Urinary bladder (tissue), 3 donors: ENCODE measurements at regions not wholly inside any gene's neighbourhood (a gene's known extent, or its start where the extent isn't known, plus 50 kb on each side); places are given as distances from the start of the nearest gene placed in this dataset.

Experiments used
- DNase-seq: peaks from one replicate; pipeline ENCODE4 v3.0.0-alpha.2; 2015; ENCODE audit errors: extremely low spot score
- H3K27ac ChIP-seq: one replicate; pipeline ENCODE4 v1.5.1; 2013; ENCODE audit warnings: low read depth, mild to moderate bottlenecking, moderate library complexity
- H3K36me3 ChIP-seq: one replicate; pipeline ENCODE4 v1.6.1; 2013; ENCODE audit warnings: mild to moderate bottlenecking, moderate library complexity; ENCODE audit not compliant: insufficient read depth
- H3K4me1 ChIP-seq: one replicate; pipeline ENCODE4 v1.6.1; 2013; ENCODE audit warnings: mild to moderate bottlenecking, moderate library complexity; ENCODE audit not compliant: insufficient read depth
- H3K4me3 ChIP-seq: one replicate; pipeline ENCODE4 v1.5.1; 2013; ENCODE audit warnings: low read depth, low read length
- WGBS: extraction: QIAGEN DNeasy Blood & Tissue Kit; methylation state at CpG from one replicate; pipeline ENCODE4 v1.1.7; 2013; 5-methylcytosine and 5-hydroxymethylcytosine counted together
- donor health status: healthy with polysubstance abuse.
- donor health status: healthy.

GRCh38 chr10:81040940-81041339, 503.2 kb downstream of the SH2D4B start:
- no peak overlapping the region for H3K27ac ChIP-seq
- no peak overlapping the region for H3K4me3 ChIP-seq
- H3K36me3 ChIP-seq = no peaks in the 10 kb centered on the region
- H3K4me1 ChIP-seq = no peaks in the 10 kb centered on the region
- WGBS = 28% methylated on average over 2 of the region's 2 CpGs
- peak; percentile 11 for DNase-seq

- H3K4me1 ChIP-seq = no peaks in the 10 kb centered on the region
- H3K36me3 ChIP-seq = no peaks in the 10 kb centered on the region
- DNase-seq = no peak
- H3K4me3 ChIP-seq = no peak overlapping the region
- H3K27ac ChIP-seq = no peak overlapping the region
- 76% methylated on average over 2 of the region's 2 CpGs for WGBS
These were observed 504.9 kb downstream of the SH2D4B start for GRCh38 chr10:81042647-81043046.

DNA sequence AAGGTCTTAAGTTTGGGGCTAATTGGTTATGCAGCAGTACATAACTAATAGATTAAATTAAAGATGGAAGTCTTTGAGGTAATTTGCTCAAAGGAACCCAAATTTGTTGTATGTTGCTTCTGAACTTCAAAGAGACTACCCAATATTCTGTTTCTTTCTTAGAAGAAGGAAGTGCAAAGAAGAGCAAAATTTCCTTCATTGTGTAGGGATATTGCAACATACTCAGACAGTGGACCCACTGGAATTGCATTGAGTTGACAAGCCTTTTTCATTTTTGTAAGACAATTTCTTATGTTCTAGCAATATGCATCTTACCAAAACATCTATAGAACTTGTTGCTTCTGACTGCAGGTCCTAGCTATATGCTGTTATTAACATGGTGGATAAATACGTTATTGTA, 527.8 kb downstream of the SH2D4B start:
- no peak for DNase-seq
- H3K4me3 ChIP-seq = no peak overlapping the region
- WGBS = 90% methylated on average over 1 of the region's 1 CpG
- H3K36me3 ChIP-seq = no peaks in the 10 kb centered on the region
- H3K27ac ChIP-seq = no peak overlapping the region
- H3K4me1 ChIP-seq = no peaks in the 10 kb centered on the region

- DNase-seq = no peak
- H3K4me3 ChIP-seq = no peak overlapping the region
- H3K4me1 ChIP-seq = no peaks in the 10 kb centered on the region
- no peaks in the 10 kb centered on the region for H3K36me3 ChIP-seq
- 26% methylated on average over 3 of the region's 3 CpGs for WGBS
- no peak overlapping the region for H3K27ac ChIP-seq
These were observed 530.8 kb downstream of the SH2D4B start for GRCh38 chr10:81068460-81068859.

GRCh38 chr10:81071087-81071796, 533.5 kb downstream of the SH2D4B start:
- Histone ChIP-seq H3K36me3 (no peaks in the 10 kb centered on the region), H3K4me1 (no peaks in the 10 kb centered on the region), H3K27ac (no peak overlapping the region), H3K4me3 (no peak overlapping the region)
- WGBS = 67% methylated on average over 3 of the region's 3 CpGs
- DNase-seq = no peak

GRCh38 chr10:81073155-81073554, 535.5 kb downstream of the SH2D4B start:
- no peak overlapping the region for H3K4me3 ChIP-seq
- no peak for DNase-seq
- H3K36me3 ChIP-seq = no peaks in the 10 kb centered on the region
- no peaks in the 10 kb centered on the region for H3K4me1 ChIP-seq
- WGBS = 89% methylated on average over 2 of the region's 2 CpGs
- H3K27ac ChIP-seq = no peak overlapping the region

- H3K4me3 ChIP-seq = no peak overlapping the region
- WGBS = 83% methylated on average over 3 of the region's 3 CpGs
These were observed 544.4 kb downstream of the SH2D4B start for GRCh38 chr10:81081887-81082620.

GRCh38 chr10:81082621-81083376, 545.1 kb downstream of the SH2D4B start:
- Histone ChIP-seq H3K4me3 (no peak overlapping the region), H3K27ac (no peak overlapping the region), H3K4me1 (no peaks in the 10 kb centered on the region), H3K36me3 (no peaks in the 10 kb centered on the region)
- DNase-seq = no peak
- WGBS = 79% methylated on average over 5 of the region's 5 CpGs

More at GRCh38 chr10:81081887-81082620, 544.4 kb downstream of the SH2D4B start:
- Histone ChIP-seq H3K27ac (no peak overlapping the region), H3K4me1 (no peaks in the 10 kb centered on the region), H3K36me3 (no peaks in the 10 kb centered on the region)
- DNase-seq = no peak

- Histone ChIP-seq H3K36me3 (no peaks in the 10 kb centered on the region), H3K4me3 (no peak overlapping the region), H3K27ac (no peak overlapping the region), H3K4me1 (no peaks in the 10 kb centered on the region)
- no peak for DNase-seq
- WGBS = 69% methylated on average over 6 of the region's 6 CpGs
These were observed 555.4 kb downstream of the SH2D4B start for GRCh38 chr10:81093056-81093455.

- H3K4me3 ChIP-seq = no peak overlapping the region
- WGBS = 89% methylated on average over 2 of the region's 2 CpGs
- H3K4me1 ChIP-seq = no peaks in the 10 kb centered on the region
- no peaks in the 10 kb centered on the region for H3K36me3 ChIP-seq
- DNase-seq = no peak
- no peak overlapping the region for H3K27ac ChIP-seq
These were observed 557.5 kb downstream of the SH2D4B start for GRCh38 chr10:81095238-81095637.

GRCh38 chr10:81096558-81096957, 558.9 kb downstream of the SH2D4B start:
- 68% methylated on average over 1 of the region's 1 CpG for WGBS
- no peak for DNase-seq
- no peaks in the 10 kb centered on the region for H3K36me3 ChIP-seq

DNA sequence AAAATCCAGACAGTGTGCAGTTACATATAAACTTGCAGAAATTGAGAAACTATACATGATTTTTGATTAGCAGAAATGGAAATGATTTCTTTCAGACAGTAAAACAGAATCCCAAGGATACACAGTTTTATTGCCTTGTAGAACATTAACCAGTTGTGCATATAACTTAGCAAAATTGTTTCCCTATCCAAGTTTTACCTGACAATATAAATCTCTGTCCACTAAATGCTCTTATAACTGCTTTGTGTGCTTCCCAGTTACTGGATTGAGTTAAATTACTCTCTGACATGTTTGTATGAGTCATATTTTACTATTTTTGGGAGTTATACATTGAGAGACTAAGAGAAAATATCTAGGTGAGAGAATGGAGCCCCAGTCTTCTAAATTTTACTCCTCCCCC, 563.4 kb downstream of the SH2D4B start:
- H3K4me3 ChIP-seq = no peak overlapping the region
- no peak overlapping the region for H3K27ac ChIP-seq
- no peaks in the 10 kb centered on the region for H3K4me1 ChIP-seq
- H3K36me3 ChIP-seq = no peaks in the 10 kb centered on the region
- no peak for DNase-seq

More at GRCh38 chr10:81096558-81096957, 558.9 kb downstream of the SH2D4B start:
- H3K4me3 ChIP-seq = no peak overlapping the region
- no peak overlapping the region for H3K27ac ChIP-seq
- no peaks in the 10 kb centered on the region for H3K4me1 ChIP-seq

DNA sequence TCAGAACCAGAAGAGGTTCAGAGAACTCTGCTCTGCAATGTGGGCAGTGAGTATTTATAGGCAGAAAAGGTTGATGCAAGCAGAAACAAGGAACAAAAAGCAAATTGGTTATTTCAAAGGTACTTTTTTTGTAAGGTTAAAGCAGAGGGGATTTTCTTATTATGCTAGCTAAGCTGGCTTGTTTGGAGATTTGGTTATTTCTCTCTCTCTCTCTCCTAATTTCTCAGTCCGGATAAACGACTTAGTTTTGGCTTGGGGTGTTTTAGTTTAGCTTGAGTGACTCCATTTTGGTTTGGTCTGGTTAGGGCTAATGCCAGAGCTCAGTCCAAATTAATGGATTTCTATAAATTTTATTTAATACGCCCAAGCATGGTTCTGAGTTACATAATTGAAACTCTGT, 566.8 kb downstream of the SH2D4B start:
- 88% methylated on average over 3 of the region's 3 CpGs for WGBS

More for the DNA sequence above, 566.8 kb downstream of the SH2D4B start:
- DNase-seq = no peak
- Histone ChIP-seq H3K4me1 (no peaks in the 10 kb centered on the region), H3K4me3 (no peak overlapping the region), H3K27ac (no peak overlapping the region), H3K36me3 (no peaks in the 10 kb centered on the region)
